GM21423 (cell line): ENCODE measurements at regions not wholly inside any gene's neighbourhood (a gene's known extent, or its start where the extent isn't known, plus 50 kb on each side); places are given as distances from the start of the nearest gene placed in this dataset.

Experiments used
- ATAC-seq: cut with Tn5 transposase; IDR thresholded peaks from one replicate; pipeline ENCODE4 v1.9.1; 2021; ENCODE audit warnings: mild to moderate bottlenecking, moderate library complexity; ENCODE audit not compliant: unreplicated experiment

- no peak for ATAC-seq
Observed at GRCh38 chr13:89270736-89271135, 1599.6 kb downstream of the SLITRK5 start.

- no peak for ATAC-seq
Observed at GRCh38 chr13:89279374-89279773, 1608.2 kb downstream of the SLITRK5 start.

GRCh38 chr13:89281331-89281730, 1610.2 kb downstream of the SLITRK5 start:
- no peak for ATAC-seq

- ATAC-seq: no peak
Observed at GRCh38 chr13:89282241-89282640, 1611.1 kb downstream of the SLITRK5 start.

- ATAC-seq: no peak
Observed at GRCh38 chr13:89287381-89287780, 1616.2 kb downstream of the SLITRK5 start.

- ATAC-seq: no peak
Observed at GRCh38 chr13:89294115-89294867, 1623.1 kb downstream of the SLITRK5 start.

GRCh38 chr13:89307278-89307677, 1636.1 kb downstream of the SLITRK5 start:
- no peak for ATAC-seq

- no peak for ATAC-seq
Observed at GRCh38 chr13:89310943-89311672, 1639.9 kb downstream of the SLITRK5 start.

- no peak for ATAC-seq
Observed at GRCh38 chr13:89315287-89315686, 1644.1 kb downstream of the SLITRK5 start.

GRCh38 chr13:89322466-89322865, 1651.3 kb downstream of the SLITRK5 start:
- ATAC-seq: no peak

- no peak for ATAC-seq
Observed at GRCh38 chr13:89324582-89324981, 1653.4 kb downstream of the SLITRK5 start.

- ATAC-seq: no peak
Observed at GRCh38 chr13:89343165-89343564, 1672.0 kb downstream of the SLITRK5 start.

GRCh38 chr13:89352384-89352783, 1681.2 kb downstream of the SLITRK5 start:
- ATAC-seq: no peak

GRCh38 chr13:89361909-89362308, 1690.7 kb downstream of the SLITRK5 start:
- no peak for ATAC-seq

GRCh38 chr13:89363144-89363543, 1692.0 kb downstream of the SLITRK5 start:
- ATAC-seq: no peak

GRCh38 chr13:89372193-89372592, 1701.0 kb downstream of the SLITRK5 start:
- no peak for ATAC-seq

GRCh38 chr13:89375839-89376238, 1704.7 kb downstream of the SLITRK5 start:
- ATAC-seq: no peak

GRCh38 chr13:89380101-89380500, 1708.9 kb downstream of the SLITRK5 start:
- peak; percentile 77 for ATAC-seq

- ATAC-seq: no peak
Observed at GRCh38 chr13:89382981-89383380, 1711.8 kb downstream of the SLITRK5 start.

- ATAC-seq: no peak
Observed at GRCh38 chr13:89383891-89384290, 1712.7 kb downstream of the SLITRK5 start.

- ATAC-seq: no peak
Observed at GRCh38 chr13:89393758-89394304, 1722.7 kb downstream of the SLITRK5 start.

GRCh38 chr13:89401264-89401675, 1730.1 kb downstream of the SLITRK5 start:
- ATAC-seq: no peak
